NCI-H1092 treated with DMSO at 0.1 percent for 48 hours (cell line): ENCODE measurements at regions not wholly inside any gene's neighbourhood (a gene's known extent, or its start where the extent isn't known, plus 50 kb on each side); places are given as distances from the start of the nearest gene placed in this dataset.
"Not testable (repeated sequence)": the region's sequence is repeated elsewhere in the genome, so short reads cannot be mapped to it uniquely, and the experiment has no call there.

Experiments
- DNase-seq: peaks from one replicate; lab custom pipeline; 2025; lab: John Stamatoyannopoulos, UW

- DNase-seq = no peak
These were observed 782.6 kb downstream of the DIPK2A start for GRCh38 chr3:144754076-144754783.

GRCh38 chr3:144756704-144757440, 785.2 kb downstream of the DIPK2A start:
- no peak for DNase-seq

GRCh38 chr3:144760831-144761230, 789.2 kb downstream of the DIPK2A start:
- DNase-seq = no peak

GRCh38 chr3:144762091-144762490, 790.5 kb downstream of the DIPK2A start:
- no peak for DNase-seq

GRCh38 chr3:144763878-144764454, 792.3 kb downstream of the DIPK2A start:
- no peak for DNase-seq

GRCh38 chr3:144770281-144770680, 798.7 kb downstream of the DIPK2A start:
- DNase-seq = no peak

- no peak for DNase-seq
These were observed 799.3 kb downstream of the DIPK2A start for GRCh38 chr3:144770915-144771351.

- no peak for DNase-seq
These were observed 799.8 kb downstream of the DIPK2A start for GRCh38 chr3:144771381-144771870.

GRCh38 chr3:144772372-144772771, 800.7 kb downstream of the DIPK2A start:
- no peak for DNase-seq

- DNase-seq = no peak
These were observed 801.7 kb downstream of the DIPK2A start for GRCh38 chr3:144773350-144773749.

GRCh38 chr3:144774897-144775296, 803.3 kb downstream of the DIPK2A start:
- no peak for DNase-seq

- no peak for DNase-seq
These were observed 803.9 kb downstream of the DIPK2A start for GRCh38 chr3:144775551-144775950.

- no peak for DNase-seq
These were observed 806.3 kb downstream of the DIPK2A start for GRCh38 chr3:144777906-144778305.

- no peak for DNase-seq
These were observed 819.4 kb downstream of the DIPK2A start for GRCh38 chr3:144791034-144791433.

GRCh38 chr3:144801890-144802289, 830.3 kb downstream of the DIPK2A start:
- no peak for DNase-seq

GRCh38 chr3:144809380-144809779, 837.8 kb downstream of the DIPK2A start:
- no peak for DNase-seq

GRCh38 chr3:144810160-144810559, 838.5 kb downstream of the DIPK2A start:
- no peak for DNase-seq

- DNase-seq = no peak
These were observed 844.0 kb downstream of the DIPK2A start for GRCh38 chr3:144815655-144816054.

GRCh38 chr3:144816323-144816722, 844.7 kb downstream of the DIPK2A start:
- DNase-seq = no peak

GRCh38 chr3:144818973-144819372, 847.4 kb downstream of the DIPK2A start:
- no peak for DNase-seq

- DNase-seq = not testable (repeated sequence)
These were observed 848.6 kb downstream of the DIPK2A start for GRCh38 chr3:144820232-144820631.

GRCh38 chr3:144820726-144821125, 849.1 kb downstream of the DIPK2A start:
- DNase-seq = no peak

GRCh38 chr3:144821583-144821982, 850.0 kb downstream of the DIPK2A start:
- DNase-seq = no peak
